GM12892 (cell line): ENCODE measurements at regions not wholly inside any gene's neighbourhood (a gene's known extent, or its start where the extent isn't known, plus 50 kb on each side); places are given as distances from the start of the nearest gene placed in this dataset.

Experiments used
- POLR2A ChIP-seq: IDR thresholded peaks from 2 replicates; pipeline ENCODE4 v1.6.1; 2011; ENCODE audit warnings: low read depth, low read length, control low read depth
- POLR2AphosphoS5 ChIP-seq: IDR thresholded peaks from 2 replicates; pipeline ENCODE4 v1.6.1; 2011; ENCODE audit warnings: low read depth, low read length, control low read depth
- TAF1 ChIP-seq: IDR thresholded peaks from 2 replicates; pipeline ENCODE4 v1.6.1; 2011; ENCODE audit warnings: low read depth, mild to moderate bottlenecking, control low read depth, low read length, borderline replicate concordance

DNA sequence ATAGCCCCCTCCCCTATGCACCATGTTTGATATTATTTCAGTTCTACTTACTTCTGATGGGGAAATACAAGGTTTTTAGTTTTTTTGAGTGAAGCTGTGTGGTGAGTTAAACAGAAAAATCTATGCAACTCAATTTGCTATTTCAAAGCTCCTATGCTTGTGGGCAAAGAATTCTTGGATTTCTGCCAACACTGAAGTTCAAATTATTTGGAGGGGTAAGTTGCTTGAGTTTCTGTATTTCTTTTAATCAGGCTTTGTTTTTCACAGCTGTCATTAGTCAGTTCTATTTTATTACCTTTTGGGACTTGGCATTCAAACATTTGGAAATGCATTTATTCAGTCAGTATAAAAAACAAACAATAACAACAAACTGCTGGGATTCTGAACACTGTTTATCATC, 407.5 kb upstream of the MGAT4C start:
- TF ChIP-seq POLR2A, result no peak
- TF ChIP-seq POLR2AphosphoS5, result no peak
- no peak for TF ChIP-seq TAF1
